ENCODE measurements at regions not wholly inside any gene's neighbourhood (a gene's known extent, or its start where the extent isn't known, plus 50 kb on each side); places are given as distances from the start of the nearest gene placed in this dataset.

DNA sequence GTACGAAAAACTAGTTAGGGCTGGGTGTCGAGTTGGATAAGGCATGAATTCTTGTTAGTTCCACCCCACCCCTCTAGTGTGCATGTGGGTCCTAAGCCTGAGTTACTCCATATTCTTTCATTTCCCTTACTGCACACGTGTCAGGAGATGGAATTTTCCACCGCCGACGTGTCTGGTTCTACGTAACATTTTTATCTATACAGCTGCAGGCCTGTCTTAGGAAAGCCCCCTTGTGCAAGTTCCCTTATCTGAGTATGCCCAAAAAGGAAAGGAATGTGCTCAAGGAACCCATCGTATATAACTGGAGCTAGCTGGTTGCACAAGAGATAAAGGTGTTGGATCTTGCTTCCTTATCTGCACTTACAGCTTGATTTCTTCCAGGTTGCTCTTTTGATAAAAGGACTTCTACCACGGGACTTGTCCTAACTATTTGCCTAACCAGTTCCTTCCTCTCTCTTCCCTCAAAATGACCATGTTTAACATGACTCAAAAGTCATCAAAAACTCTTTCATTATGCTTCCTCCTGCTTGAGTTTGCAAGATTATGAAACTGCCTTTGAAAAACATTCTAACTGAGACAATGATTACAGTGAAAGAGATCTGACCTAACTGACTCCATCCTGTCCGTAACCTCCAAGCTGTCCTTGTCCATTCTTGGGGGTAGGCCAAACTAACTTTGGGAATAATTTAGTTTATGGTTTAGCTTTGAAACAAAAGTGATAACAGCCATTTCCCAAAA, 181.4 kb downstream of the AKR1D1 start:
- no peak overlapping the region for H4K5ac ChIP-seq (ENCODE audit: low read depth, low read length)
- ChIA-PET CTCF (no interaction called here), POLR2A (ENCODE audit: unreplicated experiment) (no interaction called here)
- no peak overlapping the region for H3K23ac ChIP-seq (ENCODE audit: low read depth, low read length)
- H2BK15ac ChIP-seq (ENCODE audit: low read depth, low read length), result no peak overlapping the region
- H3K27me3 ChIP-seq (ENCODE audit: control insufficient read depth, insufficient read depth, low read length), result no peaks in the 10 kb centered on the region
- H2BK120ac ChIP-seq (ENCODE audit: low read depth, low read length), result no peak overlapping the region
- in situ Hi-C loops (cut with MboI; ENCODE audit: low sequenced_read_pairs) (no loop called here), dilution Hi-C loops (cut with HindIII; ENCODE audit: low sequenced_read_pairs, unreplicated experiment) (no loop called here), intact Hi-C loops (cut with micrococcal nuclease) (no loop called here)
- H3K18ac ChIP-seq (ENCODE audit: low read depth, low read length), result no peak overlapping the region
- no peak overlapping the region for H3K14ac ChIP-seq (replicated peaks; ENCODE audit: low read depth, low read length)
- no peak overlapping the region for H2AFZ ChIP-seq (replicated peaks; ENCODE audit: low read length, poor library complexity)
- H3K79me1 ChIP-seq (ENCODE audit: low read depth in 1 of 2, low read length in 2 of 2), result no peaks in the 10 kb centered on the region
- H3K36me3 ChIP-seq (ENCODE audit: control insufficient read depth, insufficient read depth, low read length), result no peaks in the 10 kb centered on the region
- WGBS, 2 experiments (ENCODE audit: extremely low coverage in 2 of 2, insufficient read length in 1 of 2), result no CpG with 5 or more reads among the region's 10 CpGs
- H4K8ac ChIP-seq (ENCODE audit: low read depth in 2 of 2, low read length in 2 of 2), result no peak overlapping the region
- no peak overlapping the region for H2BK5ac ChIP-seq (ENCODE audit: low read depth, low read length, poor library complexity, severe bottlenecking)
- H3K27ac ChIP-seq (ENCODE audit: insufficient read depth, low read length), result no peak overlapping the region
- peaks cover 15% of the 10 kb centered on the region for H3K9me3 ChIP-seq (ENCODE audit: control insufficient read depth, insufficient read depth, low read length)
- TF ChIP-seq RCOR1 (IDR thresholded peaks at IDR 0.05; ENCODE audit: insufficient replicate concordance, low read length) (no peak), RFX5 (IDR thresholded peaks at IDR 0.05; ENCODE audit: low read depth, low read length) (no peak), FOS (IDR thresholded peaks at IDR 0.05; ENCODE audit: low read depth, low read length) (no peak), MXI1 (IDR thresholded peaks at IDR 0.05; ENCODE audit: borderline replicate concordance, low read depth, low read length) (no peak), CHD1 (IDR thresholded peaks at IDR 0.05; ENCODE audit: low read depth, low read length) (no peak), RAD21 (IDR thresholded peaks at IDR 0.05; ENCODE audit: low read length) (no peak), BHLHE40 (IDR thresholded peaks at IDR 0.05; ENCODE audit: low read depth, low read length) (no peak), CEBPB (IDR thresholded peaks at IDR 0.05; ENCODE audit: low read depth, low read length) (no peak), MAZ (IDR thresholded peaks at IDR 0.05; ENCODE audit: borderline replicate concordance, low read depth, low read length) (no peak), POLR2A (IDR thresholded peaks at IDR 0.05; ENCODE audit: low read depth, low read length) (no peak), NFE2L2 (IDR thresholded peaks at IDR 0.05; ENCODE audit: low read depth, low read length) (no peak), SMC3 (IDR thresholded peaks at IDR 0.05; ENCODE audit: low read depth, low read length) (no peak)
- TF ChIP-seq, protein P1, sequence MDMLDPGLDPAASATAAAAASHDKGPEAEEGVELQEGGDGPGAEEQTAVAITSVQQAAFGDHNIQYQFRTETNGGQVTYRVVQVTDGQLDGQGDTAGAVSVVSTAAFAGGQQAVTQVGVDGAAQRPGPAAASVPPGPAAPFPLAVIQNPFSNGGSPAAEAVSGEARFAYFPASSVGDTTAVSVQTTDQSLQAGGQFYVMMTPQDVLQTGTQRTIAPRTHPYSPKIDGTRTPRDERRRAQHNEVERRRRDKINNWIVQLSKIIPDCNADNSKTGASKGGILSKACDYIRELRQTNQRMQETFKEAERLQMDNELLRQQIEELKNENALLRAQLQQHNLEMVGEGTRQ (IDR thresholded peaks at IDR 0.05; ENCODE audit: low read depth, low read length), result no peak
- TF ChIP-seq, protein P2, sequence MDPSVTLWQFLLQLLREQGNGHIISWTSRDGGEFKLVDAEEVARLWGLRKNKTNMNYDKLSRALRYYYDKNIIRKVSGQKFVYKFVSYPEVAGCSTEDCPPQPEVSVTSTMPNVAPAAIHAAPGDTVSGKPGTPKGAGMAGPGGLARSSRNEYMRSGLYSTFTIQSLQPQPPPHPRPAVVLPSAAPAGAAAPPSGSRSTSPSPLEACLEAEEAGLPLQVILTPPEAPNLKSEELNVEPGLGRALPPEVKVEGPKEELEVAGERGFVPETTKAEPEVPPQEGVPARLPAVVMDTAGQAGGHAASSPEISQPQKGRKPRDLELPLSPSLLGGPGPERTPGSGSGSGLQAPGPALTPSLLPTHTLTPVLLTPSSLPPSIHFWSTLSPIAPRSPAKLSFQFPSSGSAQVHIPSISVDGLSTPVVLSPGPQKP (IDR thresholded peaks at IDR 0.05; ENCODE audit: borderline replicate concordance, low read depth, low read length), result no peak
- TF ChIP-seq, protein P3, sequence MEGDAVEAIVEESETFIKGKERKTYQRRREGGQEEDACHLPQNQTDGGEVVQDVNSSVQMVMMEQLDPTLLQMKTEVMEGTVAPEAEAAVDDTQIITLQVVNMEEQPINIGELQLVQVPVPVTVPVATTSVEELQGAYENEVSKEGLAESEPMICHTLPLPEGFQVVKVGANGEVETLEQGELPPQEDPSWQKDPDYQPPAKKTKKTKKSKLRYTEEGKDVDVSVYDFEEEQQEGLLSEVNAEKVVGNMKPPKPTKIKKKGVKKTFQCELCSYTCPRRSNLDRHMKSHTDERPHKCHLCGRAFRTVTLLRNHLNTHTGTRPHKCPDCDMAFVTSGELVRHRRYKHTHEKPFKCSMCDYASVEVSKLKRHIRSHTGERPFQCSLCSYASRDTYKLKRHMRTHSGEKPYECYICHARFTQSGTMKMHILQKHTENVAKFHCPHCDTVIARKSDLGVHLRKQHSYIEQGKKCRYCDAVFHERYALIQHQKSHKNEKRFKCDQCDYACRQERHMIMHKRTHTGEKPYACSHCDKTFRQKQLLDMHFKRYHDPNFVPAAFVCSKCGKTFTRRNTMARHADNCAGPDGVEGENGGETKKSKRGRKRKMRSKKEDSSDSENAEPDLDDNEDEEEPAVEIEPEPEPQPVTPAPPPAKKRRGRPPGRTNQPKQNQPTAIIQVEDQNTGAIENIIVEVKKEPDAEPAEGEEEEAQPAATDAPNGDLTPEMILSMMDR (conservative IDR thresholded peaks at IDR 0.05; ENCODE audit: low read depth, low read length), result no peak
- DNase-seq (no peak), ATAC-seq (ENCODE audit: low read depth) (no peak)
- no peak overlapping the region for H2AK5ac ChIP-seq (ENCODE audit: low read depth, low read length)
- no peaks in the 10 kb centered on the region for H3K9me1 ChIP-seq (ENCODE audit: insufficient read depth, low read length)
- no peaks in the 10 kb centered on the region for H4K20me1 ChIP-seq (ENCODE audit: insufficient read depth, low read length)
- no TSS peak for BruUV-seq (replicated peaks)
- H2AK9ac ChIP-seq (replicated peaks; ENCODE audit: low read depth, low read length, poor library complexity), result no peak overlapping the region
- H3K4me3 ChIP-seq (ENCODE audit: insufficient read depth, low read depth, low read length), result no peak overlapping the region
- no peak overlapping the region for H3K4me2 ChIP-seq (ENCODE audit: low read depth, low read length)
- H3K9ac ChIP-seq (ENCODE audit: low read depth, low read length), result no peak overlapping the region
- no peak overlapping the region for H4K91ac ChIP-seq (ENCODE audit: insufficient read depth, low read depth, low read length)
- H3K4ac ChIP-seq (ENCODE audit: low read depth, low read length), result no peak overlapping the region
- no peak overlapping the region for H3K56ac ChIP-seq (ENCODE audit: extremely low read depth, insufficient read depth, low read length)
- H2BK20ac ChIP-seq (ENCODE audit: low read depth, low read length), result no peak overlapping the region
- H3K4me1 ChIP-seq (ENCODE audit: control insufficient read depth, insufficient read depth, low read length), result no peaks in the 10 kb centered on the region

Measured in IMR-90 (cell line).